GM21390 (cell line): ENCODE measurements at regions not wholly inside any gene's neighbourhood (a gene's known extent, or its start where the extent isn't known, plus 50 kb on each side); places are given as distances from the start of the nearest gene placed in this dataset.
"Not testable (repeated sequence)": the region's sequence is repeated elsewhere in the genome, so short reads cannot be mapped to it uniquely, and the experiment has no call there.

ENCODE experiments used
- ATAC-seq: cut with Tn5 transposase; IDR thresholded peaks from one replicate; pipeline ENCODE4 v1.9.1; 2021; ENCODE audit not compliant: unreplicated experiment

DNA sequence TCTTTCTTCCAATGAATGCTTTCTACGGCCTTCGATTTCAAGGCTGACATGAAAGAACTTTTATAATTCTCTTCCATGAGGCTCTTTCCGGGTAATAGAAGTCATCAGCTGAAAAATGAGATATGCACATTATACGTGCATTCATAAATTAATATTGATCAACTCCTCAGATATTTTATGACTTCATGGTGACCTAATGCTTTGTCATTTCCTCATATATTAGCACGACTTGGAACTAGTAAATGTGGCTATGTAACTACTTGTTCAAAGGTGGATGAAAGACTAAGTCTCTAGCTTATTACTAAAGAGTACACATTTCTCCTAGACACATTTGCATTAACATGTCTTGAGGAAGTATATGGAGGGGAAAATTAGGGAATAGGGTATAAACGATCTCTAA, 168.8 kb downstream of the HDGFL1 start:
- no peak for ATAC-seq

GRCh38 chr6:22747571-22747970, 178.2 kb downstream of the HDGFL1 start:
- no peak for ATAC-seq

GRCh38 chr6:22748681-22749080, 179.3 kb downstream of the HDGFL1 start:
- ATAC-seq: no peak

- no peak for ATAC-seq
Observed at GRCh38 chr6:22749696-22750095, 180.3 kb downstream of the HDGFL1 start.

DNA sequence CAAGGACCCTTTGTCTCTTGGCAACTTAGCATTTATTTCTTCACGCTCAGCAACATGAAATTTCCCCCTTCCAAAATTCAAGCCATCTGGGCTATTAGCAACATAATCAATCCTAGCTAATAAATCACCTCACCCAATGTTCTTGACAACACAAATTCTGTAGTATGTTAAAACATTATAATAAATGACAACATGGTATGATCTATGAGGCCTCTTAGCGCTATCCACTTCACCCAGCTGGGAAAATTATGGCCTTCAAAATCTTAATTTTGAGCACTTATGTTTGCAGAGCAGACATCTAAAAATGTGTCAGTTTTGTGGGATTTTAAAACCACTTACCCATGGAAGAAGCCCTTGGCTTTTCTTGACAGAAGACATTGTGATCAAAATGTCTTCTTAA, 181.9 kb downstream of the HDGFL1 start:
- no peak for ATAC-seq

GRCh38 chr6:22752522-22752921, 183.2 kb downstream of the HDGFL1 start:
- no peak for ATAC-seq

- ATAC-seq: no peak
Observed at GRCh38 chr6:22754061-22754460, 184.7 kb downstream of the HDGFL1 start.

GRCh38 chr6:22755605-22756004, 186.2 kb downstream of the HDGFL1 start:
- ATAC-seq: no peak

GRCh38 chr6:22756365-22756764, 187.0 kb downstream of the HDGFL1 start:
- ATAC-seq: no peak

- ATAC-seq: no peak
Observed at GRCh38 chr6:22764496-22764895, 195.1 kb downstream of the HDGFL1 start.

DNA sequence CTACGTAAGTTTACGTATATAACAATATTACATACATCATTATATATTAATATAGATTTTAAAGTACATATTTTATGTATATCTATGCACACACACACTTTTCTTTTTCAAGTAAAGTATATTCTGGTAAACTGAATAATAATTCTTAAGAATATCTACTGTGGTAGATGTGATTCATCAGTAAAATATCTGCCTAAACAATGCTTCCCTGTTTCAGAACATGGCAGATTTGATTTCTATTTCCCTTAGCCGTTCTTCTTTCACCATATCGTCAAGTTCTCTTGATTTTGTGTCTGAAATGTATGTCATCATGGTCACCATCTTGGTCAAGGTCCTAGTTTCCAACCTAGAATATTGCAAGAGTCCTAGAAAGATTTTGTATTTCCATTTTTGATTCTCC, 195.6 kb downstream of the HDGFL1 start:
- ATAC-seq: no peak

GRCh38 chr6:22766979-22767378, 197.6 kb downstream of the HDGFL1 start:
- ATAC-seq: no peak

DNA sequence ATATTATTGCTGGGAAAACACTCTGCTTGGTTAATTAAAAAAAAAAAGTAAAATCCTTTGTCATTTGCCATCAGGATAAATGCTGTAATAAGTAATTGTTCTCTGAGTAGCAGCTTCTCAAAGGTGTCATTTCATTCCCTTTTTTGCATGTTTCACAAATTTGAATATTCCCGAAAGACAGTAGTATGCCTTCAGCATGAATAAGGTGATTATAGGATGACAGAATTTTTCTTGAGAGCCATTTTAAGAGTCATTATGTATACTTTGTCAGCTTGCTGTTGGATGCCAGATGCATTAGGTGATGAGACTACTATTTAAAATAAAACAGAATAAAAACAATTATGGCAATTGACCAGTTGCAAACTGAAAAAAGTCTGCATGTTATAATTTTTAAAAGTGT, 200.7 kb downstream of the HDGFL1 start:
- no peak for ATAC-seq

DNA sequence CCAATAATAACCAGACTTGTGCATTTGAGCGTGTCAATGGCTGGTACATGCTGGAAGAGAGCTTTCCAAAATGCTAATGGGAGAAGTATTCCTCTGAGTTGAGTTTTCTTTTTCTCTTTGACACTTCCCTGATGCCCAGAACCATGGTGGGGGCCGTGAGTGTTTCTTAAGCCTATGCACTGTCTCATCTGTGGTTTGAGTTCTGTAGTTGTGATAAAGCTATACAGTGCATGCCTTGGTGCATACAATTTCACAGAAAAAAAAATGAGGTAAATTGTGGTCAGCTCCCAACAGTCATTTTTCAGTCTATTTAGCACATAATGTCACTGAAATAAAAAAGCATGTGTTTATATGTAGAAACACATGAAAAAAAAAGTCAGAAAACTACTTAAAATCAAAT, 204.8 kb downstream of the HDGFL1 start:
- no peak for ATAC-seq

- ATAC-seq: not testable (repeated sequence)
Observed at GRCh38 chr6:22778438-22778837, 209.1 kb downstream of the HDGFL1 start.

- ATAC-seq: no peak
Observed at GRCh38 chr6:22779062-22779461, 209.7 kb downstream of the HDGFL1 start.

DNA sequence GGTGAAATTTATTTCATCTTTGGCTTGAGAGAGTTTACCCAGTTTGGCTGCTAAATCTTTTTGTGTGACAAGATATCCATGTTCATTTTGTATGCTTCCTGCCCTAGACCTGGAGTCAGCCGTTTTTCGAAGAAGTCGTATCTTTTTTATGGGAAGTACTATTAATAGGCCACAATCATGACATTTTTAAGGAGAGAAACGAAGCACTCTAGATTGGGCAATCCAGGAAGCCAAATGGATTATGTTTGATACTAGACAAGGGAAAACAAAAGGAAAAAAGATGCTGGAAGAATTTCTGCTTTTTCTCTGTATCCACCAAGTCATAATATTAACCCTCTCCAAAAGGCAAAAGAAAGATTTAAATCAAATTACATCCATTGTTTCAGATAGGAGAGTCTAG, 214.6 kb downstream of the HDGFL1 start:
- ATAC-seq: no peak

DNA sequence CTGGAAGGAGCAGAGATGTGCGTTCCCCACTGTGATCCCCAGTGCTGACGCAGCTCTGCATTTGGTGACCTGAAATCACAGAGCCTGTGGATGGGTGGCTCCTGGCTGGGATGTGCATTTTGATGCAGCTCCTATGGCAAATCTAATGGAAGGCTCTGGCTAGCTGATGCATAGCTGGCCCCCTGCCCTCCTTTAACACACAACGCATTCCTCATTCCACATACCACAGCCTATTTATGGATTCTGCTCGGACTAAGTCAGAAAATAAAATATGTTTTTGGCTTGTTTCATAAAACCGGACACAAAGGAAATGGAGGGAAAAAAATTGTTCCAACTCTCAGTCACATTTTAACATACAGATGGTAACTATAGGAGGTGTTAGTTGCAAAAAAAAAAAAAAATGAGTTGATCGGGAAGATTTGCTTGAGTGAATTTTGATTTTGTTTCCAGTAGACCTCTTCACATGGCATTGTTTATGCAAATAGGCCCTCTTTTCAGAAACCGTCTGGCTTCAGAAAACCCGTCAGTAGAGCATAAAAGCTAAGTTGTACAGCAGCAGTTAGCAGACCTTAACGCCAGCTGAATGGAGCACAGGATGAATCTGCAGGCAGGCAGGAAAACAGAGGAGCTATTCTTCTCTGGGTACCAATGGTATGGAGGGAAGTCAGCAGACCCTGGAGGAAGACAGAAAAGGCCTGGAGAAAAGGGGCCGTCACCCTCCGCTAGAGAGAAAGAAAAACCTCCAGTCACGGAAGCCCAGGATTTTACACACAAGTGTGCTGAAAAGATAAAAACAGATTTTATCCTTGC, 215.4 kb downstream of the HDGFL1 start:
- ATAC-seq: no peak

DNA sequence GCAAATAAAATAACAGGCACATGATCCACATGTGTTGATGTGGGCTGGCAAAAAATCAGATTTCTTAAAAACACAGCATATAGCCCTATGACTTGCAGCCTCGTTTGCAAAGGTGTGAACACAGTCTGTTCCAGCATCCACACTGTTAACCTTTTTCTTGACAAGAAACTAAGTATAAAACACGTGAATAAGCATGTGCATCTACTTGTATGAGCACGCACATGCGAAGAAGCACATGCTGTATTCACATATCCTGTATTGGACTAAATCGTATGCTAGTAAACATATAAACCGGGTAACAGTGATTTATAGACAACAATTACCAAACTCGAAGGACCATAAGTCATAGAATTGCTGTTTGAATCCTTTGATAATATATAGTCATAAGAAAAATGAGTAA, 218.7 kb downstream of the HDGFL1 start:
- ATAC-seq: no peak

GRCh38 chr6:22789315-22789714, 219.9 kb downstream of the HDGFL1 start:
- ATAC-seq: no peak

GRCh38 chr6:22794844-22795243, 225.5 kb downstream of the HDGFL1 start:
- no peak for ATAC-seq

- ATAC-seq: no peak
Observed at GRCh38 chr6:22800451-22800850, 231.1 kb downstream of the HDGFL1 start.

DNA sequence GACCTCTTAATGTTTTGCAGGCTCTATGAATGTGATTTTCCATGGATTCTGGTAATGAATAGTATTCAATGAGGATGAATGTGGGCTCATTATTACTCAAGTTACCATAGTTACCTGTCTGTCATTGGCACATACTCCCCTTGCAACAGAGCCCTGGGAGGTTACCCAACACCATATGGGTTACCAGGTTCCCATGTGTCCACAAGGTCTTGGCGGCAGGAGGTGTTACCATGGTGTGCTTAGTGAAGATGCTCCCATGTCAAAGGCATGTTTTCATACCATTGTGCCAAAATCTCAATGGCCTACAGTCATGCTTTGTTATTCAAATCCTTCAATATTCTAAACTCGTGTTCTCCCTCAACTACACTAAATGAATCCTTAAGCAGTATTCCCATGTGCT, 232.5 kb downstream of the HDGFL1 start:
- ATAC-seq: no peak
